ENCODE measurements at regions not wholly inside any gene's neighbourhood (a gene's known extent, or its start where the extent isn't known, plus 50 kb on each side); places are given as distances from the start of the nearest gene placed in this dataset.

DNA sequence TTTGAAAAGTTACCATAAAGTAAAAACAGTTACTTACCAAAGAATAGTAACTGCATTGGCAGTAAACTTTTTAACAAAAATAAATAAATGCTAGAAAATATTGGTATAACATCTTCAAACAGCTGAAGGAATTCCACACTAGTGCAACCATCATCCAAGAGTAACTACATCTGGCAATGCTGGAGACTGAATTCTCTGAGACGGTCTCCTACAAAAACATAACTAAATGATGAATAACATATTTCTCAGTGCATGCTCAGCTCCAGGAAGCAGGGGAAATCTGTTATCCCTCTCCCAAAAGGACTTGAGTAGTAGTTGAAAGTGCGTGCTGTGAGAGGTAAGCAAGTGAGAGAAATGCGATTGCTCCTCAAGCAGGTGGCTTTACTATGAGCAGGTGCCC lies 526.8 kb upstream of the CCDC54 start:
- TF ChIP-seq POLR2A (IDR thresholded peaks at IDR 0.05; ENCODE audit: low read depth, low read length) (no peak), TAF1 (IDR thresholded peaks at IDR 0.05; ENCODE audit: low read depth, low read length) (no peak), POLR2AphosphoS5 (IDR thresholded peaks at IDR 0.05; ENCODE audit: low read depth, low read length) (no peak), SPI1 (IDR thresholded peaks at IDR 0.05; ENCODE audit: low read depth, low read length) (no peak), PAX5 (IDR thresholded peaks at IDR 0.05; ENCODE audit: insufficient read depth, low read length, severe bottlenecking) (no peak), POU2F2 (IDR thresholded peaks at IDR 0.05; ENCODE audit: low read depth, low read length) (no peak)

All from GM12891 (cell line).